ENCODE measurements at regions not wholly inside any gene's neighbourhood (a gene's known extent, or its start where the extent isn't known, plus 50 kb on each side); places are given as distances from the start of the nearest gene placed in this dataset.

DNA sequence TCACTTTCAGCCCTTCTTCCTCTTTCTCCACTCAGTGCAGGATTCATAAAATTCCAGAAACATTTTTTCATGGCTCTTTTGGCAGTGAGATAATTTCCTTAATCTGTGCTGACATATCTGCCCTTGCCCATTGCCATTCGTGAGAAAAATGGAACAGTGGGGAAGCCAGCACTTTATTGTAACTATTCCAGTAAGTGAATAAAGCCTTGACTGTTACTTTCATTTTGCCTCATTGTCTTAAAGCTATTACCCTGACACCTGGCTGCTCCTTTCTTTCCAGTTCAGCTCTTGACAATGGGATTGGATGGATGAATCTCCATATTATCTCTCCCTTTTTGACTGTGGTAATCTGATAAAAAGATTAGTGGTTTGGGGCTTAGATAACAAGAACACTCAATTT is 1068.1 kb upstream of the PCDH20 start:
- TF ChIP-seq, protein P1, sequence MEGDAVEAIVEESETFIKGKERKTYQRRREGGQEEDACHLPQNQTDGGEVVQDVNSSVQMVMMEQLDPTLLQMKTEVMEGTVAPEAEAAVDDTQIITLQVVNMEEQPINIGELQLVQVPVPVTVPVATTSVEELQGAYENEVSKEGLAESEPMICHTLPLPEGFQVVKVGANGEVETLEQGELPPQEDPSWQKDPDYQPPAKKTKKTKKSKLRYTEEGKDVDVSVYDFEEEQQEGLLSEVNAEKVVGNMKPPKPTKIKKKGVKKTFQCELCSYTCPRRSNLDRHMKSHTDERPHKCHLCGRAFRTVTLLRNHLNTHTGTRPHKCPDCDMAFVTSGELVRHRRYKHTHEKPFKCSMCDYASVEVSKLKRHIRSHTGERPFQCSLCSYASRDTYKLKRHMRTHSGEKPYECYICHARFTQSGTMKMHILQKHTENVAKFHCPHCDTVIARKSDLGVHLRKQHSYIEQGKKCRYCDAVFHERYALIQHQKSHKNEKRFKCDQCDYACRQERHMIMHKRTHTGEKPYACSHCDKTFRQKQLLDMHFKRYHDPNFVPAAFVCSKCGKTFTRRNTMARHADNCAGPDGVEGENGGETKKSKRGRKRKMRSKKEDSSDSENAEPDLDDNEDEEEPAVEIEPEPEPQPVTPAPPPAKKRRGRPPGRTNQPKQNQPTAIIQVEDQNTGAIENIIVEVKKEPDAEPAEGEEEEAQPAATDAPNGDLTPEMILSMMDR (IDR thresholded peaks at IDR 0.05; ENCODE audit: low read length), result no peak
- TF ChIP-seq EZH2 (optimal IDR thresholded peaks at IDR 0.05; ENCODE audit: low read depth, low read length), result no peak

All from MM.1S (cell line).